Neural progenitor cell (in vitro differentiated cells): ENCODE measurements at regions not wholly inside any gene's neighbourhood (a gene's known extent, or its start where the extent isn't known, plus 50 kb on each side); places are given as distances from the start of the nearest gene placed in this dataset.
"Not testable (repeated sequence)": the region's sequence is repeated elsewhere in the genome, so short reads cannot be mapped to it uniquely, and the experiment has no call there.

Experiments
- DNase-seq: peaks from one replicate; pipeline ENCODE4 v3.0.0-alpha.2; 2016; ENCODE audit warnings: low spot score
- H2AFZ ChIP-seq: fragments of 200-600 bp; sonication (generic); replicated peaks from 2 replicates; pipeline ENCODE4 v1.6.1; 2016; ENCODE audit warnings: antibody characterized with exemption
- H3F3A ChIP-seq: fragments of 200-600 bp; sonication (generic); 2 replicates; pipeline ENCODE4 v1.6.1; 2016; ENCODE audit warnings: antibody characterized with exemption, low read depth
- H3K27ac ChIP-seq: fragments of 200-600 bp; sonication (generic); 2 replicates; pipeline ENCODE4 v1.5.1; 2016; ENCODE audit warnings: mild to moderate bottlenecking
- H3K27me3 ChIP-seq: fragments of 200-600 bp; sonication (generic); 2 replicates; pipeline ENCODE4 v1.6.1; 2016; ENCODE audit warnings: mild to moderate bottlenecking, moderate library complexity
- H3K36me3 ChIP-seq: fragments of 200-600 bp; sonication (generic); 2 replicates; pipeline ENCODE4 v1.5.1; 2016
- H3K4me1 ChIP-seq: fragments of 200-600 bp; sonication (generic); 2 replicates; pipeline ENCODE4 v1.6.1; 2016; ENCODE audit warnings: mixed run types
- H3K4me2 ChIP-seq: fragments of 200-600 bp; sonication (generic); 2 replicates; pipeline ENCODE4 v1.6.1; 2016
- H3K4me3 ChIP-seq: fragments of 200-600 bp; sonication (generic); 2 replicates; pipeline ENCODE4 v1.5.1; 2016
- H3K79me2 ChIP-seq: fragments of 200-600 bp; sonication (generic); 2 replicates; pipeline ENCODE4 v1.6.1; 2016; ENCODE audit warnings: low read depth
- H3K9ac ChIP-seq: fragments of 200-600 bp; sonication (generic); 2 replicates; pipeline ENCODE4 v1.6.1; 2016
- H3K9me3 ChIP-seq: fragments of 200-600 bp; sonication (generic); 2 replicates; pipeline ENCODE4 v1.5.1; 2016; ENCODE audit warnings: low read depth
- H4K20me1 ChIP-seq: fragments of 200-600 bp; sonication (generic); 2 replicates; pipeline ENCODE4 v1.6.1; 2016; ENCODE audit warnings: low read depth
- H3K27ac Mint-ChIP-seq: 3 replicates; pipeline ENCODE4 v1.8.0; 2021; ENCODE audit warnings: mixed read lengths
- H3K27me3 Mint-ChIP-seq: 2 replicates; pipeline ENCODE4 v1.8.0; 2022; ENCODE audit warnings: low read depth, mild to moderate bottlenecking, inconsistent platforms, moderate library complexity, mixed read lengths; ENCODE audit not compliant: insufficient read depth
- H3K36me3 Mint-ChIP-seq: 3 replicates; pipeline ENCODE4 v1.8.0; 2021; ENCODE audit warnings: mixed read lengths
- H3K4me1 Mint-ChIP-seq: 3 replicates; pipeline ENCODE4 v1.8.0; 2021; ENCODE audit warnings: mixed read lengths
- H3K4me3 Mint-ChIP-seq: 3 replicates; pipeline ENCODE4 v1.8.0; 2021; ENCODE audit warnings: mild to moderate bottlenecking, moderate library complexity, mixed read lengths
- H3K9me3 Mint-ChIP-seq: 3 replicates; pipeline ENCODE4 v1.8.0; 2020; ENCODE audit warnings: mixed read lengths
- CTCF ChIP-seq: fragments of 200-600 bp; sonication (generic); IDR thresholded peaks from 2 replicates; pipeline ENCODE4 v1.5.1; 2017; ENCODE audit warnings: antibody characterized with exemption, mild to moderate bottlenecking
- EZH2 ChIP-seq: fragments of 200-600 bp; sonication (generic); IDR thresholded peaks from 2 replicates; pipeline ENCODE4 v1.6.1; 2017; ENCODE audit warnings: antibody characterized with exemption, mild to moderate bottlenecking, moderate library complexity
- EZH2phosphoT487 ChIP-seq: fragments of 200-600 bp; sonication (generic); IDR thresholded peaks from 2 replicates; pipeline ENCODE4 v1.6.1; 2017; ENCODE audit warnings: antibody characterized with exemption

DNA sequence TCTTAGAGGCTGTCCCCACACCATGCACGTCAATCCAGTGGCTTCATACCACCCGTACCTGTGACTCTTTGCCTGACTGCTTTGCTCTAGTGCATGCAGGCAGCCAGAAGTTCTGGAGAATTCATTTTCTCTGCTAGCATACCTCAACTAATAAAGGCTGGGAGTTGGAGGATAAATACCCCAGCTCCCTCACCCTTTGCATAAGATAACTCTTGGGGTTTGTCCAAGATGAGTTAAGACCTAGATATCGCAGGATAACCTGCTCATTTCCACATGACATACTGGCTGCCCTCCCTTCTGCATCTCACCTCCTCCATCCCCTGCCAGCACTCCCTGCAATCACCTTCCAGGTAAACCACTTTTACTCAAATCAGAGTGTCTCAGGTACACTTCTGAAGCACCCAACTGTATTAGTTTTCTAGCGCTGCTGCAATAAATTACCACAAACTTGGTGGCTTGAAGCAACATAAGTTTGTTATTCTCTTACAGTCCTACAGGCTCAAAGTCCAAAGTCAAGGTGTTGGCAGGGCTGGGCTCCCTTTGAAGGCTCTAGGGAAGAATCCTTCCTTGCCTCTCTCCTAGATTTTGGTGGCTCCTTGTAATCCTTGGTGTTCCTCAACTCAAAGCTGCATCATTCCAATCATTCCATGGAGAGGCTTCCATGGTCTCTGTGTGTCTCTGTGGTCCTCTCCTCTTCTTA is 146.8 kb downstream of the CRLF3 start:
- Mint-ChIP-seq H3K27me3 (peaks cover 5% of the 10 kb centered on the region), H3K9me3 (peaks cover 9% of the 10 kb centered on the region), H3K27ac (no peak overlapping the region), H3K36me3 (no peaks in the 10 kb centered on the region), H3K4me1 (peaks cover 1% of the 10 kb centered on the region), H3K4me3 (no peak overlapping the region)
- Histone ChIP-seq H3K9me3 (no peaks in the 10 kb centered on the region), H3F3A (peaks cover 3% of the 10 kb centered on the region), H3K27me3 (no peaks in the 10 kb centered on the region), H3K27ac (no peak overlapping the region), H3K4me2 (no peak overlapping the region), H4K20me1 (no peaks in the 10 kb centered on the region), H3K4me3 (no peak overlapping the region), H3K36me3 (no peaks in the 10 kb centered on the region), H3K4me1 (no peaks in the 10 kb centered on the region), H3K9ac (no peak overlapping the region), H3K79me2 (no peaks in the 10 kb centered on the region), H2AFZ (no peak overlapping the region)
- no peak for DNase-seq
- TF ChIP-seq EZH2phosphoT487: no peak
- no peak for TF ChIP-seq CTCF
- no peak for TF ChIP-seq EZH2

DNA sequence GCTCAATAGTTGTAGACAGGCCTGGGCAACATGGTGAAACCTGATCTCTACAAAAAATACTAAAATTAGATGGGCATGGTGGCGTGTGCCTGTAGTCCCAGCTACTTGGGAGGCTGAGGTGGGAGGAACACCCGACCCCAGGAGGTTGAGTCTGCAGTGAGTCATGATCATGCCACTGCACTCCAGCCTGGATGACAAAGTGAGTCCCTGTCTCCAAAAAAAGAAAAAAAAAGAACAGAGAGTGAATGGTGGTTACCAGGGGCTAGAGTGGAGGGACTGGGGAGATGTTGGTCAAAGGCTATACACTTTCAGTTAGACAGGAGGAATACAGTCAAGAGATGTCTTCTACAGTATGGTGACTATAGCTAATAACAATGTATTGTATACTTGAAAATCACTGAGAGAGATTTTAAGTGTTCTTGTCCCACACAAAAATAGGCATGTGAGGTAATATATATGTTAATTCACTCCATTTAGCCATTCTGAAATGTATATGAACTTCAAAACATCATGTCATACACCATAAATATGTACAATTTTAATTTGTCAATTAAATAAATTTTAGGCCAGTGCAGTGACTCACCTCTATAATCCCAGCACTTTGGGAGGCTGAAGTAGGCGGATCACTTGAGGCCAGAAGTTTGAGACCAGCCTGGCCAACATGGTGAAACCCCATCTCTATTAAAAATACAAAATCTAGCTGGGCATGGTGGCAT is 148.6 kb downstream of the CRLF3 start:
- not testable (repeated sequence) for H3K27me3 ChIP-seq, H3K9ac ChIP-seq, H3K36me3 Mint-ChIP-seq, H3K79me2 ChIP-seq, H3K9me3 ChIP-seq, H3K36me3 ChIP-seq, H4K20me1 ChIP-seq, H3K27ac ChIP-seq, H3K4me2 ChIP-seq, DNase-seq, H3K27me3 Mint-ChIP-seq, H3K9me3 Mint-ChIP-seq, H2AFZ ChIP-seq, H3K4me3 ChIP-seq, H3K4me1 Mint-ChIP-seq, H3K27ac Mint-ChIP-seq, H3K4me1 ChIP-seq, H3F3A ChIP-seq, H3K4me3 Mint-ChIP-seq

GRCh38 chr17:30669217-30669649 is 155.3 kb downstream of the CRLF3 start:
- H3K79me2 ChIP-seq, H3K9me3 ChIP-seq, H4K20me1 ChIP-seq, H3K9me3 Mint-ChIP-seq, H3K27me3 ChIP-seq, H2AFZ ChIP-seq, H3K27me3 Mint-ChIP-seq, H3K4me3 ChIP-seq, H3K4me1 ChIP-seq, H3K36me3 ChIP-seq, H3K36me3 Mint-ChIP-seq, H3K9ac ChIP-seq: not testable (repeated sequence)
- Mint-ChIP-seq H3K4me3 (peak overlapping the region; percentile 67), H3K4me1 (peaks cover 12% of the 10 kb centered on the region), H3K27ac (peak overlapping the region; percentile 72)
- peak overlapping the region; percentile 87 for H3K27ac ChIP-seq
- peak; percentile 71 for DNase-seq
- peak overlapping the region; percentile 61 for H3K4me2 ChIP-seq
- peaks cover 17% of the 10 kb centered on the region for H3F3A ChIP-seq

DNA sequence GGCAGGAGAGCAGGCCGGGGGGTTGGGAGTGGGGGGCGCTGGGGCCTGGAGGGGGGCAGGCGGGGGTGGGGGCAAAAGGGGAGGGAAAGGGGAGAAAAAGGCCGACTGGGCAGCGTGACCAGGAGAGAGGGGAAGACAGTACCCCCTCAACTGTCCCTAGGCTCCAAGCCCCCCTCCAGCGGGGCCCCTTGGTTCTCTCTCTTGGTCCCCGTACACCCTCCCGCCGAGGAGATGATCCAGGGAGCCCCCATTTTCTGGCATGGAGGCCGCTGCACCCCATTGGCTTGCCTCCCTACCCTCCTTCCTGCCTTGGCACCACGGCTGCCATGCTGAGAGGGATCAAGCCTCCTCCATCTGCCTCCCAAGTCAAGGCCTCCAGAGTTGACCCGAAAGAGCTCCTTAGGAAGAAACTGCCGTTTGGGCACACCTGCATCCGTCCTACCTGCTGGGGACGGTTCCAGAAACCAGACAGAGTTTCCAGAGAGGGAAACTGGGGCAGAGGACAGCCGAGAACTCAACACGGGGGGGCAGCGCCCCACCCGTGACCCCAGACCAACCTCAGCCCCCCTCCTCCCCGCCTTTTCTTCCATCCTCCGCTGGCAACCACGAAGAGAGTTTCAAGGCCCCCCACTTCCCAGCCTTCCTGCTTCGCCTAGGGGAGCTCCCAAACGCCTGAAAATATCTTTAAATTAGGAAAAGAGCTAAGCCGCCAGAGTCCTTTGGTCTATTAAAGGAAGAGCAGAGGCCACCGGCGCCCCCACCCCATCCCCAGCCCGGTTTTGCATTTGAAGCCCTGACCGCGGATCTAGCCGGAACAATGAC is 155.9 kb downstream of the CRLF3 start:
- H3K79me2 ChIP-seq, H3K9me3 ChIP-seq, H3K36me3 ChIP-seq, H3K9me3 Mint-ChIP-seq, H3K4me1 ChIP-seq, H2AFZ ChIP-seq, H3K9ac ChIP-seq, H3K27me3 Mint-ChIP-seq, H4K20me1 ChIP-seq, H3K27me3 ChIP-seq, H3K36me3 Mint-ChIP-seq: not testable (repeated sequence)
- H3F3A ChIP-seq: peaks cover 17% of the 10 kb centered on the region
- Mint-ChIP-seq H3K4me1 (peaks cover 18% of the 10 kb centered on the region), H3K4me3 (peak overlapping the region; percentile 84), H3K27ac (peak overlapping the region; percentile 100)
- H3K4me3 ChIP-seq: peak overlapping the region; percentile 35
- peak overlapping the region; percentile 61 for H3K4me2 ChIP-seq
- H3K27ac ChIP-seq: peak overlapping the region; percentile 87
- peak; percentile 69 for DNase-seq

DNA sequence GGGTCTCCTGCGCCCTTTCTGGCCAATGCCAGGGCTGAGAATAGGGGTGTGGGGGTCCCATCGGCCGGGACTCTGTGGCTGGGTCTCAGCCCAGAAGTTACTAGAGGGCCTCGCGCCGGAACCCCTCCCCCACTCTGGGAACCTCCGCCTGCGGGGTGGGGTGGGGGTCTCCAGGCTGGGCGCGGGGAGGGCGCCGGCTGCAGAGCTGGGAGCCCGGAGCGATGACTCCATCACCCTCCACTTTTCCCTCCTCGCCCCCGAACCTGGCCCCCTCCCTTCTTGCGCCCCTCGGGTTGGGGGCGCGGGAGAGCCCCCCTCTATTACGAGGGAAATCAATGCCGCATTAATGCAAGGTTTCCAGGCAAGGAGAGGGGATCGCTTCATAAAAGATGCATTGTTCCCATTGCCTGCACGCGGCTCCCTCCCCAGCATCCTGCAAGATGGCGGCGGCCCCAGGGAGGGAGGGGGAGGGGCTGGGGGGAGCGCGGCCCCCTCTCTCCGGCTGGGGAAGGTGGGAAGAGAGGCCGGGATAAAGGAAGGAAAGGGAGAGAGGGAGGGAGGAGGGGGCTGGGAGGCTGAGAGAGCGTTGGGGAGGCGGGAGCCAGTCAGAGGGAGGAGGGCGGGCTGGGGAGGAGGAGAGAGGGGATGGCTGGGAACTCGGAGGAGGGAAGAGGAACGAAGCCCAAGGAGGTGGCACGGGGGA is 156.7 kb downstream of the CRLF3 start:
- H3K9ac ChIP-seq, H3K79me2 ChIP-seq, H3K36me3 ChIP-seq, H3K4me1 ChIP-seq, H3K36me3 Mint-ChIP-seq, H2AFZ ChIP-seq, H3K27ac Mint-ChIP-seq, H4K20me1 ChIP-seq, H3K9me3 Mint-ChIP-seq, H3K27me3 ChIP-seq, H3K9me3 ChIP-seq, H3K27me3 Mint-ChIP-seq: not testable (repeated sequence)
- Mint-ChIP-seq H3K4me1 (peaks cover 18% of the 10 kb centered on the region), H3K4me3 (peak overlapping the region; percentile 77)
- Histone ChIP-seq H3F3A (peaks cover 17% of the 10 kb centered on the region), H3K4me3 (peak overlapping the region; percentile 46), H3K27ac (peak overlapping the region; percentile 87), H3K4me2 (peak overlapping the region; percentile 71)
- DNase-seq: peak; percentile 88

DNA sequence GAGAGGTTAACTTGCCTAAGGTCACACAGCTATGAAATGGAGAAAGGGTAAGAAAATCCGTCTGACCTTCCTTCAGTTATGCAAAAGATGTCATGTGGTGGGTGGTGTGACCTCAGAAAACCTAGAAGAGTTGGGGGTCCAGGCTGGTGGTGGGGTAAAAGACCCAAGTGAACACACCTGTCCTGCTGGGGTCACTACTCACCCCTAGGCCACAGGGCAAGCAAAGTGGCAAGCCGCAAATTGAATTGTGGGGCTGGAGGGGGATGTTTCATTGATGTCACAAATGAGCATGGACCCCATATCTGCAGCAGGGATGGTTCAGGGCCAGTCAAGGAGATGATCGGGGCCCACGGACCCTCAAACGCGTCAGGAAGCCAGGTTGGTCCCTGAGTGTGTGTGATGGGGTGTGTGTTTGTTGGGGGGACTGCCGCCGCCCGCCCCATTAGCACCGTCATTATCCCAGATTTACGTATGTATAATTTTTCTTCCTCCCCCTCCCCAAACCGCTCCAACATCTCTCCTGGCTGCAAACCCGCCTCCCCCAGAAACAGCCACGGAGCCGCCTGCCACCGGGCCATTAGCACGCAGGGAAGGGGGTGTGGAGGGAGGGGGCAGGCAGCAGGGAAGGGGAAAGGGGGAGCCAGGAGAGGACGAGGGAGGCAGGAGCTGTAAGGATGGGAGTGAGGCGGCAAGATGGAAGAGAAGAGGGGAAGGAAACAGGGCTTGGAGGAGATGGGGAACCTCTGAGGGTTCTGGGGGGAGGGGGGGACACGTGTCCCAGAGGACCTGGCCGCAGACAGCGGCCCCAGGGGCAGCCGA is 157.4 kb downstream of the CRLF3 start:
- H3K36me3 Mint-ChIP-seq, H3K36me3 ChIP-seq, H3K27me3 ChIP-seq, H4K20me1 ChIP-seq, H2AFZ ChIP-seq, H3K9me3 ChIP-seq, H3K79me2 ChIP-seq, H3K9me3 Mint-ChIP-seq, H3K4me1 ChIP-seq, H3K9ac ChIP-seq, H3K27me3 Mint-ChIP-seq: not testable (repeated sequence)
- Mint-ChIP-seq H3K4me1 (peaks cover 17% of the 10 kb centered on the region), H3K4me3 (peak overlapping the region; percentile 77), H3K27ac (peak overlapping the region; percentile 91)
- H3K4me2 ChIP-seq: peak overlapping the region; percentile 71
- peak overlapping the region; percentile 46 for H3K4me3 ChIP-seq
- peaks cover 17% of the 10 kb centered on the region for H3F3A ChIP-seq
- H3K27ac ChIP-seq: peak overlapping the region; percentile 87
- peak; percentile 11 for DNase-seq
